MM.1S (cell line): ENCODE measurements at regions not wholly inside any gene's neighbourhood (a gene's known extent, or its start where the extent isn't known, plus 50 kb on each side); places are given as distances from the start of the nearest gene placed in this dataset.

Experiments
- DNase-seq: peaks from one replicate; pipeline ENCODE4 v3.0.0-alpha.2; 2015
- H2AFZ ChIP-seq: fragments of 300-600 bp; sonication (generic); 2 replicates; pipeline ENCODE4 v1.6.0; 2016; ENCODE audit warnings: antibody characterized with exemption, low read length
- H3F3A ChIP-seq: fragments of 300-600 bp; sonication (generic); 2 replicates; pipeline ENCODE4 v1.6.1; 2016; ENCODE audit warnings: mild to moderate bottlenecking, antibody characterized with exemption, low read length, moderate library complexity, mixed read lengths; ENCODE audit not compliant: insufficient read depth
- H3K27ac ChIP-seq: fragments of 300-600 bp; sonication (generic); 2 replicates; pipeline ENCODE4 v1.5.1; 2016; ENCODE audit warnings: mild to moderate bottlenecking, low read length
- H3K27me3 ChIP-seq: fragments of 300-600 bp; sonication (generic); replicated peaks from 2 replicates; pipeline ENCODE4 v1.6.0; 2016; ENCODE audit warnings: low read length; ENCODE audit not compliant: insufficient read depth
- H3K36me3 ChIP-seq: fragments of 300-600 bp; sonication (generic); replicated peaks from 2 replicates; pipeline ENCODE4 v1.6.1; 2016; ENCODE audit warnings: mild to moderate bottlenecking, low read length, mixed read lengths; ENCODE audit not compliant: insufficient read depth
- H3K4me1 ChIP-seq: fragments of 300-600 bp; sonication (generic); 2 replicates; pipeline ENCODE4 v1.6.1; 2016; ENCODE audit warnings: low read length, mixed read lengths
- H3K4me2 ChIP-seq: fragments of 300-600 bp; sonication (generic); 2 replicates; pipeline ENCODE4 v1.6.0; 2016; ENCODE audit warnings: low read depth, low read length
- H3K4me3 ChIP-seq: fragments of 300-600 bp; sonication (generic); 2 replicates; pipeline ENCODE4 v1.5.1; 2016; ENCODE audit warnings: low read length, mixed read lengths
- H3K79me2 ChIP-seq: fragments of 300-600 bp; sonication (generic); 2 replicates; pipeline ENCODE4 v1.6.1; 2016; ENCODE audit warnings: mixed run types, low read length, mixed read lengths
- H3K9ac ChIP-seq: fragments of 300-600 bp; sonication (generic); 2 replicates; pipeline ENCODE4 v1.6.1; 2016; ENCODE audit warnings: low read length, mixed read lengths
- H3K9me2 ChIP-seq: fragments of 300-600 bp; sonication (generic); replicated peaks from 2 replicates; pipeline ENCODE4 v1.6.1; 2016; ENCODE audit warnings: mild to moderate bottlenecking, low read length, mixed read lengths; ENCODE audit not compliant: insufficient read depth
- H3K9me3 ChIP-seq: fragments of 300-600 bp; sonication (generic); replicated peaks from 2 replicates; pipeline ENCODE4 v1.6.1; 2016; ENCODE audit warnings: mild to moderate bottlenecking, low read length, mixed read lengths; ENCODE audit not compliant: insufficient read depth
- H4K20me1 ChIP-seq: fragments of 300-600 bp; sonication (generic); 2 replicates; pipeline ENCODE4 v1.6.1; 2016; ENCODE audit warnings: mild to moderate bottlenecking, low read length, moderate library complexity, mixed read lengths; ENCODE audit not compliant: insufficient read depth
- CTCF ChIP-seq: fragments of 300-600 bp; sonication (generic); IDR thresholded peaks from 2 replicates; pipeline ENCODE4 v1.5.1; 2016; ENCODE audit warnings: antibody characterized with exemption, low read length, mixed read lengths
- EZH2 ChIP-seq: fragments of 300-600 bp; sonication (generic); optimal IDR thresholded peaks from 2 replicates; pipeline ENCODE3; 2017; ENCODE audit warnings: low read depth, mild to moderate bottlenecking, antibody characterized with exemption, low read length, mixed read lengths
- EZH2phosphoT487 ChIP-seq: fragments of 300-600 bp; sonication (generic); IDR thresholded peaks from 2 replicates; pipeline ENCODE4 v1.6.1; 2018; ENCODE audit warnings: antibody characterized with exemption, low read length

GRCh38 chr5:165242646-165243045 lies 1737.2 kb downstream of the MAT2B start:
- H3K9me2 ChIP-seq, result no peaks in the 10 kb centered on the region

GRCh38 chr5:165244407-165244806 lies 1739.0 kb downstream of the MAT2B start:
- TF ChIP-seq EZH2phosphoT487 (no peak), EZH2 (no peak), CTCF (no peak)
- DNase-seq, result no peak
- Histone ChIP-seq H3K36me3 (no peaks in the 10 kb centered on the region), H3F3A (no peaks in the 10 kb centered on the region), H3K9me3 (no peaks in the 10 kb centered on the region), H2AFZ (no peak overlapping the region), H3K4me3 (no peak overlapping the region), H4K20me1 (no peaks in the 10 kb centered on the region; the same call in 1 of the 2 replicates), H3K27ac (no peak overlapping the region), H3K4me2 (no peak overlapping the region), H3K4me1 (no peaks in the 10 kb centered on the region), H3K79me2 (no peaks in the 10 kb centered on the region), H3K9ac (no peak overlapping the region), H3K27me3 (no peaks in the 10 kb centered on the region), H3K9me2 (no peaks in the 10 kb centered on the region)

More at GRCh38 chr5:165242646-165243045, 1737.2 kb downstream of the MAT2B start:
- Histone ChIP-seq H3K4me1 (no peaks in the 10 kb centered on the region), H3F3A (no peaks in the 10 kb centered on the region), H3K9ac (no peak overlapping the region), H3K27ac (no peak overlapping the region), H3K36me3 (no peaks in the 10 kb centered on the region), H3K4me3 (no peak overlapping the region), H3K9me3 (no peaks in the 10 kb centered on the region), H3K27me3 (no peaks in the 10 kb centered on the region), H4K20me1 (no peaks in the 10 kb centered on the region; the same call in 1 of the 2 replicates), H2AFZ (no peak overlapping the region), H3K79me2 (no peaks in the 10 kb centered on the region), H3K4me2 (no peak overlapping the region)
- no peak for TF ChIP-seq EZH2phosphoT487
- no peak for TF ChIP-seq EZH2
- TF ChIP-seq CTCF, result no peak
- no peak for DNase-seq

GRCh38 chr5:165258197-165258771 lies 1752.9 kb downstream of the MAT2B start:
- Histone ChIP-seq H3K4me2 (no peak overlapping the region), H3F3A (no peaks in the 10 kb centered on the region), H3K4me1 (no peaks in the 10 kb centered on the region), H3K27me3 (no peaks in the 10 kb centered on the region), H3K9me2 (no peaks in the 10 kb centered on the region), H3K36me3 (no peaks in the 10 kb centered on the region), H3K9ac (no peak overlapping the region), H2AFZ (no peak overlapping the region), H3K27ac (no peak overlapping the region), H4K20me1 (no peaks in the 10 kb centered on the region), H3K79me2 (no peaks in the 10 kb centered on the region), H3K9me3 (no peaks in the 10 kb centered on the region), H3K4me3 (no peak overlapping the region)
- TF ChIP-seq EZH2, result no peak
- no peak for TF ChIP-seq CTCF
- no peak for TF ChIP-seq EZH2phosphoT487
- no peak for DNase-seq
